Left ventricle myocardium inferior (tissue), 1 donor: ENCODE measurements at regions not wholly inside any gene's neighbourhood (a gene's known extent, or its start where the extent isn't known, plus 50 kb on each side); places are given as distances from the start of the nearest gene placed in this dataset. TPM values are rescaled to one million over a fixed set of nuclear protein-coding genes. Genes with fewer than 3 reads are reported as not detected.

Experiments used
- DNase-seq: peaks from one replicate; pipeline ENCODE4 v3.0.0-alpha.2; 2020
- H3K27ac ChIP-seq: fragments of 200-600 bp; replicated peaks from 2 replicates; pipeline ENCODE4 v1.8.0; 2021
- H3K27me3 ChIP-seq: fragments of 200-600 bp; 2 replicates; pipeline ENCODE4 v1.8.0; 2021; ENCODE audit warnings: low read depth
- H3K36me3 ChIP-seq: fragments of 200-600 bp; 2 replicates; pipeline ENCODE4 v1.8.0; 2021
- H3K4me1 ChIP-seq: fragments of 200-600 bp; 2 replicates; pipeline ENCODE4 v1.8.0; 2021
- H3K4me3 ChIP-seq: fragments of 200-600 bp; 2 replicates; pipeline ENCODE4 v1.8.0; 2021; ENCODE audit warnings: mild to moderate bottlenecking, moderate library complexity
- H3K9me3 ChIP-seq: fragments of 200-600 bp; replicated peaks from 2 replicates; pipeline ENCODE4 v1.8.0; 2021
- intact Hi-C: fragments of 100-400 bp; cut with micrococcal nuclease; formaldehyde crosslinking; loops from one replicate; pipeline ENCODE4 v1.11.0; 2022
- microRNA-seq: library from miRNA; unstranded; fragments of <30 nt; microRNA quantifications from one replicate; pipeline ENCODE4 v1.2.0, GENCODE V29; 2020
- TF ChIP-seq, protein P1 (sequence below): fragments of 200-600 bp; IDR thresholded peaks from 2 replicates; pipeline ENCODE4 v1.8.0; 2021; ENCODE audit warnings: antibody characterized with exemption, mild to moderate bottlenecking, borderline replicate concordance
- donor health status: DM: no; HTN: yes; CAD: no; lungs with severe emphysema.

DNA sequence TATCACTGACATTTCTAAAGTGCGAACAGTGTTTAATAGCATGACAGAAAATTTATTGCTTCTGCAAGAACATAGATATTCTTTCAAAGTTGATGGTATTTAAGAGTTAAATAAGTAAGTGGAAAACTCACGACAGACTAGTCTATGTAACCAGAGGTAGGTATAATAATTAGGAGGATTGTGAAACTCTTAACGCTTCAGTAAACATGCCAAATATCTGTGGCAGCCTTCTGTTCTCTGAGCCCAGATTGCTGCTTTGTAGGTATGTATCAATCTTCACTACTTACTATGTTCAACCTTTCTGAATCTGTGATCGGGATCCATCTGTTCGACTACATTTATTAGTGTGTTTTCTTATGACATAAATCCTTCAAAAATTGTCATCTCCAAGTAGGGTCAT is 53.6 kb upstream of the SPANXB1 start:
- no peak for DNase-seq
- intact Hi-C loops = no loop called here
- no peaks in the 10 kb centered on the region for H3K27me3 ChIP-seq
- no peak overlapping the region for H3K4me3 ChIP-seq
- no peaks in the 10 kb centered on the region for H3K9me3 ChIP-seq
- TF ChIP-seq, protein P1, sequence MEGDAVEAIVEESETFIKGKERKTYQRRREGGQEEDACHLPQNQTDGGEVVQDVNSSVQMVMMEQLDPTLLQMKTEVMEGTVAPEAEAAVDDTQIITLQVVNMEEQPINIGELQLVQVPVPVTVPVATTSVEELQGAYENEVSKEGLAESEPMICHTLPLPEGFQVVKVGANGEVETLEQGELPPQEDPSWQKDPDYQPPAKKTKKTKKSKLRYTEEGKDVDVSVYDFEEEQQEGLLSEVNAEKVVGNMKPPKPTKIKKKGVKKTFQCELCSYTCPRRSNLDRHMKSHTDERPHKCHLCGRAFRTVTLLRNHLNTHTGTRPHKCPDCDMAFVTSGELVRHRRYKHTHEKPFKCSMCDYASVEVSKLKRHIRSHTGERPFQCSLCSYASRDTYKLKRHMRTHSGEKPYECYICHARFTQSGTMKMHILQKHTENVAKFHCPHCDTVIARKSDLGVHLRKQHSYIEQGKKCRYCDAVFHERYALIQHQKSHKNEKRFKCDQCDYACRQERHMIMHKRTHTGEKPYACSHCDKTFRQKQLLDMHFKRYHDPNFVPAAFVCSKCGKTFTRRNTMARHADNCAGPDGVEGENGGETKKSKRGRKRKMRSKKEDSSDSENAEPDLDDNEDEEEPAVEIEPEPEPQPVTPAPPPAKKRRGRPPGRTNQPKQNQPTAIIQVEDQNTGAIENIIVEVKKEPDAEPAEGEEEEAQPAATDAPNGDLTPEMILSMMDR = no peak
- H3K36me3 ChIP-seq = no peaks in the 10 kb centered on the region
- no peak overlapping the region for H3K27ac ChIP-seq
- H3K4me1 ChIP-seq = no peaks in the 10 kb centered on the region

- no peaks in the 10 kb centered on the region for H3K27me3 ChIP-seq
- TF ChIP-seq, protein P1 = no peak
- H3K4me3 ChIP-seq = no peak overlapping the region
- DNase-seq = no peak
- H3K4me1 ChIP-seq = no peaks in the 10 kb centered on the region
- no peak overlapping the region for H3K27ac ChIP-seq
- no peaks in the 10 kb centered on the region for H3K9me3 ChIP-seq
- intact Hi-C loops = no loop called here
- no peaks in the 10 kb centered on the region for H3K36me3 ChIP-seq
Observed at GRCh38 chrX:140949233-140949632, 53.2 kb upstream of the SPANXB1 start.

Small RNA genes lying in the stretch of these regions (microRNA-seq; reads per million reads assigned to microRNA genes)
- not detected for gene MIR320D2
